ENCODE measurements at regions not wholly inside any gene's neighbourhood (a gene's known extent, or its start where the extent isn't known, plus 50 kb on each side); places are given as distances from the start of the nearest gene placed in this dataset.

DNA sequence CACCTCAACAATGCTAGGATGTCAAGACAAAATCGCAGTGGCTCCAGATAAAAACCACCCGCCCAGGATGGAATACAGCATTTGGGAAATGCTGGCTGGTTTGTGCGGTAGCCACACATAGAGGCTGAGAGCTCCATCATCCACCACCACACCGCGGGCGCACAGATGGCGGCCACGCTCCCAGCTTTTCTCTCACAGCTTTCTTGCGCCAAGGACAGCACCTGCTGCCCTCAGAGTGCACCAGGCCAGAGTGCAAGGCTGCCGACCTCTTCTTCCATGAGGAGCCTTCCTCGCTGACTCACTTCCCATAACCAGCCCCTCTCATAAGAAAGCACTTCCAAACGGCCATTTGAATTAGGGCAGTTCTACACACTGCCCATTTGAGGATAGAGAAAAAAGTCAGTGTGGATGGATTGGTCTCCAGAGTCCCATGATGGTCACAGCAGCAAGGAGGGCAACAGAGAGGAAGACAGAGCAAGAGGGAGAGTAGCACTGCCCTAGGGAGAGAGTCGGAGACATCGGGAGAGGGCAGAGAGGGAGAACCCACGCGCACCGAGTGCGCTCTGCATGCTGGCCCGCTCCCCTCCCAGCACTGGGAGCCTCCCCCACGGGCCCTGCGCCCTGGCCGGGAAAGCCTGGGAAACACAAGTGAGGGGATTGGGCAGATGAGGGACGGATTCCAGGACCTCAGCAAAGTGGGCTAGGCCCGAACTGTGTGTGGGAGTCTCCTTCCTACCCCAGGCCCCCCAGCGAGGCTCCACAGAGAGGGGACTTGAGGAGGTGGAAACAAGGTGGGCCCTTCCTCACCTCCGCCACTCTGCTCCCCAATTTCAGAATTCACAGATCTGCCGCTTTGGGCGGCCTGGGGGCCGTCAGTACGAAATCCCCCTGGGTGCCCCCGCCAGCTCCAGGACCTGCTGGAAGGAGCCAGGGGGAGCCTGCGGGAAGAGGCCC lies 156.9 kb downstream of the USP12 start:
- peak in 1 of 2 experiments; percentile 49 for DNase-seq

- peak in 1 of 2 experiments; percentile 72 for DNase-seq
These were observed 159.0 kb downstream of the USP12 start for GRCh38 chr13:27012482-27013197.

GRCh38 chr13:27011661-27012060 lies 159.9 kb downstream of the USP12 start:
- DNase-seq: peak in 1 of 2 experiments; percentile 26

- no peak for DNase-seq
These were observed 162.9 kb downstream of the USP12 start for GRCh38 chr13:27008733-27009132.

- DNase-seq: peak; percentile 98 to 99
These were observed 164.4 kb downstream of the USP12 start for GRCh38 chr13:27007166-27007565.

GRCh38 chr13:27006519-27007161 lies 165.0 kb downstream of the USP12 start:
- peak; percentile 94 to 97 for DNase-seq

GRCh38 chr13:27005976-27006518 lies 165.6 kb downstream of the USP12 start:
- DNase-seq: no peak

- peak; percentile 84 to 94 for DNase-seq
These were observed 166.1 kb downstream of the USP12 start for GRCh38 chr13:27005556-27005955.

DNA sequence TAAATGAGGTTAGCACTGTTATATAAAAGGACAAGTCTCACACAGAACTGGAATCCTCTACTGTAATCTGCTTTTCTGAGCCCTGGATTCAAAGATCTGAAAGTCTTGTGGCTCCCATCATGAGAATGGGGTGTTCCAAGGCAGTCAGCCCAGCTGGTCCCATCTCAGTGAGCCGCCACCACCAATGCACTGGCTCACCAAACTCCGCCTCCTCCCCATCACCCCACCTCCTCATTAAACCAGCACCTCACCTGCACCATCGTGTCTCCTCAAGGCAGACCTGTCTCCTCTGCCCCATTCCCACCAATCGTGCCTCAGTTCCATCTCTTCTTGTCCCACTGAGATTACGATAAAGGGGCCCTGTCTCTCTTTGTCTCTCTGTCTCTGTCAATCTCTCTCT lies 166.7 kb downstream of the USP12 start:
- DNase-seq: peak in 1 of 2 experiments; percentile 39

DNA sequence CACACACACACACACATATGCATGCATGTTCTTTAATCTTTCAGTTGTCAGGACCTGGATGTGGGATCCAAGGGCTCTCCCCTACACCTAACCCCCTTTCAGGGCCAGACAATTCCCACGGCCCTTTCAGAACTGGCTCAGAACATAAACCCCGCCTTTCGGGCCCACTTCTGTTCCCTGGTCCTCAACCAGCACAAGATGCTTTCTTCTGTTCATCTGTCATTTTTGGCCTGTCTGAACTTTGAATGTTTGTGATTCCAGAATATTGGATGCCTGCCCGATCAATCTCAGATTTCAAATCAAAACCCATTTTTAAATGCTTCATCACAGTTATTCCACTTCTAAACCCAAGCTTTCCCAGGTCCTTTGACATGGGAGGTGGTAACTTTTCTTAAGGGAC lies 167.3 kb downstream of the USP12 start:
- no peak for DNase-seq

DNA sequence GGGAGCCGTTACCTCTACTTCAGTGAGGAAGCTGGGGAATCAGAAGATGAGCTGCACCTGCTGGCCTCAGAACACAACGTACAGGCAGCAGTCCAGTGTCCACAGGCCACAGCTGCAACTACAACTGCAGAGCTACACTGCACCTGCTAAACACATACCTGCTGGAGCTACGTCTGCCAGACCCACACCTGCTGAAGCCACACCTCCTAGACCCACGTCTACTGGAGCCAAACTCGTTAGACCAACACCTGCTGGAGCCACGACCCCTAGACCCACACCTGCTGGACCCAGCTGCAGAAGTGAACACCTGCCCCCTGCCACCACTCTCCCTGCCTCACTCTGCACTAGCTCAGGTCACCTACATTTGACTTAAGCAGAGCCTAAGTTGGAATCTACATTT lies 169.9 kb downstream of the USP12 start:
- DNase-seq: no peak

DNA sequence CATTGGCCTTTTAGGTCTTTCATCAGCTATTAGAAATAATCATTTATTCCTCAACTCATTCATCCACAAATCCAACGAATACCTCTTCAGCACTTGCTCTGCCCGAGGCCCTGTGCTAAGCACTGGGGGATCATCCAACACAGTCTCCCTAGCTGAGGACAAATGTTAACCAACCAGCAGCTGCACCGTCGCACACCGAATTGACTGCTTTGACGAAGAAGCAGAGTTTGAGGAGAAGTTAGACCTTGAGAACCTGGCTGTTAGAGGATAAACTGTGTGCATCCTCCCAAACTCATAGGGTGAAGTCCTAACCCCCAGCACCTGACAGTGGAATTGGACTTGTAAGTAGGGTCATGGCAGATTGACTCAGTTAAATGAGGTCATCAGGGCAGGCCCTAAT lies 170.9 kb downstream of the USP12 start:
- no peak for DNase-seq

GRCh38 chr13:26999499-26999898 lies 172.1 kb downstream of the USP12 start:
- DNase-seq: no peak

DNA sequence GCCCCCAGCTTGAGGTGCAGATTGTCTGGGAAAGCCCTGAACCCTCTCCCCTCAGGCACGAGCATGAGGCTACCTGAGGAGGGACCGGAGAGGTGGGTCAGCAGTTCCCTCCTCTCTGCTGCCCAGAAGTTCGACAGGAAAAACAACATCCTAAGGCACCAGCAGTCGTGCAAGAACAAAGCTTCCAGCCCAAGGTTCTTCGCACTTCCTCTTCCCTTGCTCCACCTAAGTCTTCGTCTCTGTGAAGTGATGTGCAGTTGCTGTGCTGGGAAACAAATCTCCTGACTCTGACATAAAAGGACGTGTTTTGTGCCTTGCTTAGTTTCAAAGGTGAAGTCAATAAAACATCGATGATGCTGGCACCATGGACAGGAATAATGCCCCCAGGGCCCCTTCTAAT lies 173.3 kb downstream of the USP12 start:
- no peak for DNase-seq

- DNase-seq: peak in 1 of 2 experiments; percentile 23
These were observed 174.5 kb downstream of the USP12 start for GRCh38 chr13:26996965-26997752.

DNA sequence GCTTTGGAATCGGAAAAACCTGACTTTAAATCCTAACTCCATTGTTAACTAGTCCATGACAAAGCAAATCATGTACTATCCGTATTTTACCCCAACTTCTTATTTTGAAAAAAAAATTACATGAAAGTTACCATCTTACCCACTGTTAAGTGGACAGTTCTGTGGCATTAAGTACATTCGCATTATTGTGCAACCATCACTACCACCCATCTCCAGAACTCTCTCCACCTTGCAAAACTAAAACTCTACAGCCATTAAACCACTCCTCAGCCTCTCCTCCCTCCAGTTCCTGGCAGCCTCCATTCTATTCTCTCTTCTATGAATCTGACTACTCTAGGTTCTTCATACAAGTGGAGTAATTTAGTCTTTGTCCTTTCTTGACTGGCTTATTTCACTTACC lies 176.5 kb downstream of the USP12 start:
- DNase-seq: no peak

- no peak for DNase-seq
These were observed 177.8 kb downstream of the USP12 start for GRCh38 chr13:26993780-26994179.

GRCh38 chr13:26992951-26993719 lies 178.5 kb downstream of the USP12 start:
- DNase-seq: no peak

DNA sequence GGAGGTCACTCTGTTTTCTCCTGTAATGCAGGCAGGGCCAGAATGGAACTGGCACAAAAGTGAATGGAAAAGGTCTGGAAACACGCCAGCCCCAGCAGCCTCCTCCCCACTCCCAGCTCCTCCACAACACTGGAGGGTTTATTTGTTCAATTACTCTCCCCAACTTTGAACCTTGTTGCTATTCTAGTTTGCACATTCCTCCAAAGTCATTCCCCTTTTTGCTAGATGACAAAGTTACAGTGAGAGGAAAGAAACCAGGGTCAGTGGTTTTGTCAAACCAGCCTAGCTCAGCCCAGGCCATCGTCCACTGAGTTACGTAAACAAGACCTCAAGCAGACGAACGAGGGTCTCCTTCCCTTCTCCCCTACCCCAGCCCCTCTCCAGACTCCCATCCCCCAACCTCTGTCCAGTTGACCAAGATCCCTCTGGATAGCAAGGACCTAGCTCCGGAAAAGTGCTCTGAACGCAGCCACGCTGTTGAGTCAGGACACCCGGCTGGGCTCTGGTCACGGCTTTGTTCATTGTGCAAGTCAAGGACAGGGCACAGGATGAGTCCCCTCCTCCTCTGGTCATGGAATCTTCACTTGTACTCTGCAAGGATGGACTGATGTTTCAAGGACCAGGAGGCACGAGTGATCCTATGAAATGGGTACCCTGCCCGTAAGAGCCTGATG lies 180.0 kb downstream of the USP12 start:
- no peak for DNase-seq

- DNase-seq: peak in 1 of 2 experiments; percentile 51
These were observed 181.5 kb downstream of the USP12 start for GRCh38 chr13:26989957-26990713.

Measured in NCI-H524 (cell line).